Endothelial cell of umbilical vein (primary cell): ENCODE measurements at regions not wholly inside any gene's neighbourhood (a gene's known extent, or its start where the extent isn't known, plus 50 kb on each side); places are given as distances from the start of the nearest gene placed in this dataset.

ENCODE experiments used
- BruUV-seq: library from RNA; stranded (reverse); fragments of 400-500 nt; replicated peaks from 2 replicates; lab custom pipeline; 2021; lab: Mats Ljungman, UMichigan
- CTCF ChIA-PET: fragments of 300-600, 350-600 bp; sonication (Branson Sonifier 250); formaldehyde crosslinking; loops from one replicate; lab custom pipeline; 2021; ENCODE audit warnings: antibody characterized with exemption, inconsistent platforms; lab: Charles Lee
- POLR2A ChIA-PET: fragments of 300-600, 350-600 bp; sonication (Branson Sonifier 250); formaldehyde crosslinking; loops from one replicate; lab custom pipeline; 2021; ENCODE audit warnings: antibody characterized with exemption, inconsistent platforms; lab: Charles Lee
- DNase-seq: peaks from one replicate; pipeline ENCODE4 v3.0.0-alpha.2; 2011; ENCODE audit warnings: low read depth, low spot score
- FAIRE-seq: peaks from 2 replicates; lab custom pipeline; 2011; peaks lifted over from hg19 to GRCh38; lab: Jason Lieb, UNC
- H2AFZ ChIP-seq: 2 replicates; pipeline ENCODE4 v1.6.0; 2012; ENCODE audit warnings: low read depth, low read length, control low read depth, inconsistent platforms
- H3K27ac ChIP-seq: 2 replicates; pipeline ENCODE4 v1.5.1; 2011; ENCODE audit warnings: low read depth, mild to moderate bottlenecking, control low read depth, low read length, moderate library complexity; ENCODE audit not compliant: insufficient read depth
- H3K27me3 ChIP-seq, 2 experiments: 2 replicates each; pipeline versions ENCODE4 v1.6.0 to v1.6.1; 2011; ENCODE audit warnings: low read length in 2 of 2, mixed read lengths in 1 of 2; ENCODE audit not compliant: control insufficient read depth in 2 of 2, insufficient read depth in 2 of 2
- H3K36me3 ChIP-seq, 2 experiments: 2 replicates in 1 of 2; 3 replicates in 1 of 2; pipeline ENCODE4 v1.5.1; 2011; ENCODE audit warnings: low read length in 2 of 2, mild to moderate bottlenecking in 1 of 2, moderate library complexity in 1 of 2; ENCODE audit not compliant: control insufficient read depth in 2 of 2, insufficient read depth in 2 of 2; ENCODE audit errors: extremely low read depth in 1 of 2
- H3K4me1 ChIP-seq: 3 replicates; pipeline ENCODE4 v1.5.1; 2011; ENCODE audit warnings: mild to moderate bottlenecking, low read length; ENCODE audit not compliant: control insufficient read depth, insufficient read depth; ENCODE audit errors: extremely low read depth
- H3K4me2 ChIP-seq: 2 replicates; pipeline ENCODE4 v1.6.1; 2011; ENCODE audit warnings: low read length, control low read depth, mixed read lengths; ENCODE audit not compliant: insufficient read depth
- H3K4me3 ChIP-seq, 3 experiments: fragments of 200-600 bp in 1 of 3; sonication (generic), shearing (Covaris generic) in 1 of 3; replicated peaks in 1 of 3; 2 replicates each; pipeline ENCODE4 v1.5.1; 2011 to 2016; ENCODE audit warnings: control low read depth in 3 of 3, low read length in 3 of 3, mild to moderate bottlenecking in 2 of 3, inconsistent platforms in 1 of 3, low read depth in 1 of 3, moderate library complexity in 1 of 3; ENCODE audit not compliant: insufficient read depth in 1 of 3
- H3K79me2 ChIP-seq: 2 replicates; pipeline ENCODE4 v1.6.0; 2012; ENCODE audit warnings: low read length, inconsistent platforms; ENCODE audit not compliant: control insufficient read depth, insufficient read depth
- H3K9ac ChIP-seq: replicated peaks from 2 replicates; pipeline ENCODE3; 2011; ENCODE audit warnings: low read length, control low read depth; ENCODE audit not compliant: insufficient read depth; ENCODE audit errors: extremely low read depth
- H3K9me1 ChIP-seq: replicated peaks from 3 replicates; pipeline ENCODE4 v1.6.0; 2011; ENCODE audit warnings: mild to moderate bottlenecking, low read length; ENCODE audit not compliant: control insufficient read depth, insufficient read depth; ENCODE audit errors: extremely low read depth
- H3K9me3 ChIP-seq: replicated peaks from 2 replicates; pipeline ENCODE4 v1.5.1; 2012; ENCODE audit warnings: low read length, inconsistent platforms; ENCODE audit not compliant: control insufficient read depth, insufficient read depth
- H4K20me1 ChIP-seq: replicated peaks from 2 replicates; pipeline ENCODE3; 2011; ENCODE audit warnings: mild to moderate bottlenecking, low read length; ENCODE audit not compliant: control insufficient read depth, insufficient read depth; ENCODE audit errors: extremely low read depth
- EZH2 ChIP-seq: IDR thresholded peaks from 2 replicates; pipeline ENCODE4 v1.6.1; 2012; ENCODE audit warnings: borderline replicate concordance, low read depth, mild to moderate bottlenecking, moderate library complexity, low read length, inconsistent platforms; ENCODE audit not compliant: severe bottlenecking
- FOS ChIP-seq: IDR thresholded peaks from 2 replicates; pipeline ENCODE4 v1.6.1; 2011; ENCODE audit warnings: mild to moderate bottlenecking, low read length, moderate library complexity, borderline replicate concordance; ENCODE audit not compliant: insufficient read depth
- GATA2 ChIP-seq: IDR thresholded peaks from 2 replicates; pipeline ENCODE4 v1.7.0; 2011; ENCODE audit warnings: low read depth, mild to moderate bottlenecking, moderate library complexity, mixed read lengths, low read length; ENCODE audit not compliant: insufficient read length, insufficient read depth
- JUN ChIP-seq: IDR thresholded peaks from 2 replicates; pipeline ENCODE4 v1.6.1; 2011; ENCODE audit warnings: borderline replicate concordance, low read depth; ENCODE audit not compliant: insufficient read length, insufficient read depth
- MYC ChIP-seq: IDR thresholded peaks from one replicate; pipeline ENCODE4 v1.6.1; 2011; ENCODE audit warnings: mild to moderate bottlenecking, low read depth, low read length
- POLR2A ChIP-seq: IDR thresholded peaks from 2 replicates; pipeline ENCODE4 v1.6.1; 2012; ENCODE audit warnings: low read depth, mild to moderate bottlenecking, control low read depth, low read length
- POLR2AphosphoS5 ChIP-seq: IDR thresholded peaks from 2 replicates; pipeline ENCODE4 v1.6.1; 2012; ENCODE audit warnings: low read depth, mild to moderate bottlenecking, control low read depth, low read length, moderate library complexity; ENCODE audit not compliant: insufficient read depth
- dilution Hi-C: fragments of 300-500 bp; cut with MboI; formaldehyde crosslinking; loops from one replicate; pipeline ENCODE4 v1.15.0; 2019; ENCODE audit warnings: low sequenced_read_pairs; ENCODE audit not compliant: extremely low pct_ligation_motif_present
- intact Hi-C: fragments of 100-400 bp; cut with micrococcal nuclease; formaldehyde crosslinking; loops from one replicate; pipeline ENCODE4 v1.10.0; 2022
- TF ChIP-seq, protein P1 (sequence below), 2 donors: IDR thresholded peaks; 1 replicate in 1 of 2; 2 replicates in 1 of 2; pipeline ENCODE4 v1.5.1; 2011; ENCODE audit warnings: low read length in 2 of 2, mild to moderate bottlenecking in 2 of 2, moderate library complexity in 2 of 2, control low read depth in 1 of 2, inconsistent platforms in 1 of 2, low read depth in 1 of 2; ENCODE audit not compliant: insufficient read depth in 1 of 2; ENCODE audit errors: extremely low read depth in 1 of 2
- TF ChIP-seq, protein P2 (sequence below): IDR thresholded peaks from 2 replicates; pipeline ENCODE4 v1.6.1; 2011; ENCODE audit not compliant: insufficient read depth, insufficient read length

DNA sequence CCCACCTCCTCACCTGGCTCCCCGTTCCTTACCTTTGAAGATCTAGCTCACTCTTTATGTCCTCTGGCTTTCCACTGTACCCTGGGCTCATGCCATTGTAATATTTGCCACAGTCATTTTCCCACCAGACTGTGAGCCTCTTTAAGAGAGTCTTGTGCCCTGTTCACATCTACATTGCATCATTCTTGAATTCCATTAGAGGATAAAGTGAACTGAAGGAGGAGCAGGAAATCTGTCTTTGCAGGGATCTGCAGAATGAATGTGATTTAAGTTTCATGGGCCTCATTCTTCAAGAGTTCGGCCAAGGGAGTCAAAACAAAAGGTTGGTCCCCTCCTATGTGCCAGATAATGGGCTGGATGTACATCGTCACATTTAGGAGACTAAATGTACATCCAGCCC, 272.6 kb upstream of the CITED2 start:
- intact Hi-C loops: no loop called here
- H3K36me3 ChIP-seq: no peaks in the 10 kb centered on the region
- no peak overlapping the region for H2AFZ ChIP-seq
- CTCF ChIA-PET: no interaction called here
- POLR2A ChIA-PET: no interaction called here
- no peaks in the 10 kb centered on the region for H3K9me3 ChIP-seq
- no peaks in the 10 kb centered on the region for H3K27me3 ChIP-seq
- DNase-seq (no peak), FAIRE-seq (no peak)
- no peaks in the 10 kb centered on the region for H3K9me1 ChIP-seq
- H3K4me2 ChIP-seq: no peak overlapping the region
- no TSS peak for BruUV-seq
- H3K4me1 ChIP-seq: no peaks in the 10 kb centered on the region
- no peaks in the 10 kb centered on the region for H4K20me1 ChIP-seq
- no peak overlapping the region for H3K4me3 ChIP-seq
- H3K27ac ChIP-seq: no peak overlapping the region
- no peaks in the 10 kb centered on the region for H3K79me2 ChIP-seq
- dilution Hi-C loops: no loop called here
- H3K9ac ChIP-seq: no peak overlapping the region
- TF ChIP-seq, protein P1, sequence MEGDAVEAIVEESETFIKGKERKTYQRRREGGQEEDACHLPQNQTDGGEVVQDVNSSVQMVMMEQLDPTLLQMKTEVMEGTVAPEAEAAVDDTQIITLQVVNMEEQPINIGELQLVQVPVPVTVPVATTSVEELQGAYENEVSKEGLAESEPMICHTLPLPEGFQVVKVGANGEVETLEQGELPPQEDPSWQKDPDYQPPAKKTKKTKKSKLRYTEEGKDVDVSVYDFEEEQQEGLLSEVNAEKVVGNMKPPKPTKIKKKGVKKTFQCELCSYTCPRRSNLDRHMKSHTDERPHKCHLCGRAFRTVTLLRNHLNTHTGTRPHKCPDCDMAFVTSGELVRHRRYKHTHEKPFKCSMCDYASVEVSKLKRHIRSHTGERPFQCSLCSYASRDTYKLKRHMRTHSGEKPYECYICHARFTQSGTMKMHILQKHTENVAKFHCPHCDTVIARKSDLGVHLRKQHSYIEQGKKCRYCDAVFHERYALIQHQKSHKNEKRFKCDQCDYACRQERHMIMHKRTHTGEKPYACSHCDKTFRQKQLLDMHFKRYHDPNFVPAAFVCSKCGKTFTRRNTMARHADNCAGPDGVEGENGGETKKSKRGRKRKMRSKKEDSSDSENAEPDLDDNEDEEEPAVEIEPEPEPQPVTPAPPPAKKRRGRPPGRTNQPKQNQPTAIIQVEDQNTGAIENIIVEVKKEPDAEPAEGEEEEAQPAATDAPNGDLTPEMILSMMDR (IDR thresholded peaks at IDR 0.05; ENCODE audit: extremely low read depth in 1 of 2, insufficient read depth in 1 of 2, low read depth in 1 of 2, low read length in 2 of 2): no peak
- TF ChIP-seq EZH2 (no peak), POLR2AphosphoS5 (no peak), GATA2 (no peak), POLR2A (no peak)

- Histone ChIP-seq H3K36me3 (no peaks in the 10 kb centered on the region), H3K27me3 (no peaks in the 10 kb centered on the region), H3K9me3 (no peaks in the 10 kb centered on the region), H3K9ac (no peak overlapping the region), H3K4me2 (no peak overlapping the region), H4K20me1 (no peaks in the 10 kb centered on the region), H2AFZ (no peak overlapping the region), H3K79me2 (no peaks in the 10 kb centered on the region), H3K9me1 (no peaks in the 10 kb centered on the region), H3K27ac (no peak overlapping the region), H3K4me3 (no peak overlapping the region), H3K4me1 (no peaks in the 10 kb centered on the region)
- FAIRE-seq (no peak), DNase-seq (no peak)
- intact Hi-C loops: no loop called here
- POLR2A ChIA-PET: no interaction called here
- BruUV-seq: no TSS peak
- TF ChIP-seq JUN (no peak), MYC (no peak), EZH2 (no peak), FOS (no peak), POLR2A (no peak), GATA2 (no peak), POLR2AphosphoS5 (no peak)
- TF ChIP-seq, protein P1 (IDR thresholded peaks at IDR 0.05; ENCODE audit: extremely low read depth in 1 of 2, insufficient read depth in 1 of 2, low read depth in 1 of 2, low read length in 2 of 2): no peak
- TF ChIP-seq, protein P2, sequence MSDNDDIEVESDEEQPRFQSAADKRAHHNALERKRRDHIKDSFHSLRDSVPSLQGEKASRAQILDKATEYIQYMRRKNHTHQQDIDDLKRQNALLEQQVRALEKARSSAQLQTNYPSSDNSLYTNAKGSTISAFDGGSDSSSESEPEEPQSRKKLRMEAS: no peak
- CTCF ChIA-PET: interaction anchor here (0.8 kb wide), 1 partner anchor 1347 kb away, joined by 3 read pairs; no protein-coding TSS in a partner anchor
- dilution Hi-C loops: no loop called here
Measured at GRCh38 chr6:139644821-139645220, 270.4 kb upstream of the CITED2 start.
